NCI-H345 treated with DMSO at 0.1 percent for 48 hours (cell line): ENCODE measurements at regions not wholly inside any gene's neighbourhood (a gene's known extent, or its start where the extent isn't known, plus 50 kb on each side); places are given as distances from the start of the nearest gene placed in this dataset.

Experiments
- DNase-seq: peaks from one replicate; lab custom pipeline; 2025; ENCODE audit not compliant: unreplicated experiment; lab: John Stamatoyannopoulos, UW

- no peak for DNase-seq
These were observed 156.5 kb upstream of the C14orf180 start for GRCh38 chr14:104422837-104423681.

GRCh38 chr14:104423701-104424405 lies 155.7 kb upstream of the C14orf180 start:
- DNase-seq = no peak

GRCh38 chr14:104424406-104425072 lies 155.0 kb upstream of the C14orf180 start:
- DNase-seq = peak; percentile 94

GRCh38 chr14:104425171-104425681 lies 154.3 kb upstream of the C14orf180 start:
- DNase-seq = no peak

- no peak for DNase-seq
These were observed 153.6 kb upstream of the C14orf180 start for GRCh38 chr14:104425763-104426646.

GRCh38 chr14:104427131-104427851 lies 152.3 kb upstream of the C14orf180 start:
- DNase-seq = no peak

GRCh38 chr14:104428333-104428851 lies 151.2 kb upstream of the C14orf180 start:
- no peak for DNase-seq

GRCh38 chr14:104428860-104429259 lies 150.7 kb upstream of the C14orf180 start:
- DNase-seq = no peak

GRCh38 chr14:104429291-104429861 lies 150.2 kb upstream of the C14orf180 start:
- DNase-seq = no peak

- no peak for DNase-seq
These were observed 148.1 kb upstream of the C14orf180 start for GRCh38 chr14:104431351-104431928.

GRCh38 chr14:104431929-104432541 lies 147.5 kb upstream of the C14orf180 start:
- DNase-seq = no peak

GRCh38 chr14:104432611-104433231 lies 146.8 kb upstream of the C14orf180 start:
- DNase-seq = no peak

GRCh38 chr14:104433401-104434213 lies 146.0 kb upstream of the C14orf180 start:
- DNase-seq = no peak

GRCh38 chr14:104434214-104435076 lies 145.1 kb upstream of the C14orf180 start:
- DNase-seq = no peak

GRCh38 chr14:104435147-104436046 lies 144.2 kb upstream of the C14orf180 start:
- DNase-seq = no peak
